ENCODE measurements at regions not wholly inside any gene's neighbourhood (a gene's known extent, or its start where the extent isn't known, plus 50 kb on each side); places are given as distances from the start of the nearest gene placed in this dataset.

DNA sequence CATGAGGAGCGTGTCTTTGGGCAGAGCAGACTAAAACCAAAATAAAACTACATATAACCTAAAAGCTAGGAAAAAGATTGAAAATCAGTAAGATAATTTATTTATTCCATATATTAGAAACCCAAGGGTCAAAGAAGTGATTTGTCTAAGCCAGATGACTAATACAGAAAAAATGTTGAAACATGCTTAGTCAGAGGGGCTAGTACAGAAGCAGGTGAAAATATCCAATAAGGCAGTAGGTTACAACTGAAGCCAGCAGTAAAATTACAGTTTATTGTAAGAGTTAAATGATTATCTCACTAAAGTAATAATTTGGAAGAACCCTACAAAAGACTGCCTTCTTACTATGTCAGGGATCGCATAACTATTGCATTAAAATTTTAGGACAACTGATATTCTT, 1190.9 kb upstream of the PRMT6 start:
- TF ChIP-seq POLR2A (IDR thresholded peaks at IDR 0.05; ENCODE audit: low read depth, low read length) (no peak), POLR2AphosphoS5 (IDR thresholded peaks at IDR 0.05; ENCODE audit: low read depth, low read length) (no peak), TAF1 (IDR thresholded peaks at IDR 0.05; ENCODE audit: borderline replicate concordance, low read depth, low read length) (no peak)
- FAIRE-seq (no peak), DNase-seq (ENCODE audit: insufficient read length) (no peak)

DNA sequence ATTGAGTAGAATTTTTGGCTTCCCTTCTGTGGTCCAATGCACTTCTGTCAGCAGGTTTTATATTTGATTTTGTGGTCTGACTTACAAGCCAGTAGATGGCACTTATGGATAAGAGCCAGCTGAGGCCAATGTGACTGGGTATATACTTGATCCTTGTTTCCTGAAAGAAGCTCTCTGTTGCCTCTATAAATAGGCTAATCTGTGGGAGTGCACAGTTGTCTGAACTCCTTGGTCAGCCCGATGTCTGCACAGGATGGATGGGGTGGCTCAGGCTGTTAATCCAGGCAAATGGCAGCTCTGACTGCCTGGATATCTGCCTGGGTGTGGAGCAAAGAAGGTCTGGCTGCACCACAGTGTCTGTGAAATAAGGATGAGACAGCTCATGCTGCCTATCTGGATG, 1183.7 kb upstream of the PRMT6 start:
- no peak for TF ChIP-seq POLR2AphosphoS5 (IDR thresholded peaks at IDR 0.05; ENCODE audit: low read depth, low read length)
- no peak for TF ChIP-seq POLR2A (IDR thresholded peaks at IDR 0.05; ENCODE audit: low read depth, low read length)
- no peak for TF ChIP-seq TAF1 (IDR thresholded peaks at IDR 0.05; ENCODE audit: borderline replicate concordance, low read depth, low read length)
- no peak for FAIRE-seq
- DNase-seq (ENCODE audit: insufficient read length) = no peak

GRCh38 chr1:105874621-105875020, 1181.9 kb upstream of the PRMT6 start:
- DNase-seq (ENCODE audit: insufficient read length) = no peak
- TF ChIP-seq POLR2A (IDR thresholded peaks at IDR 0.05; ENCODE audit: low read depth, low read length) (no peak), TAF1 (IDR thresholded peaks at IDR 0.05; ENCODE audit: borderline replicate concordance, low read depth, low read length) (no peak), POLR2AphosphoS5 (IDR thresholded peaks at IDR 0.05; ENCODE audit: low read depth, low read length) (no peak)
- FAIRE-seq = no peak

DNA sequence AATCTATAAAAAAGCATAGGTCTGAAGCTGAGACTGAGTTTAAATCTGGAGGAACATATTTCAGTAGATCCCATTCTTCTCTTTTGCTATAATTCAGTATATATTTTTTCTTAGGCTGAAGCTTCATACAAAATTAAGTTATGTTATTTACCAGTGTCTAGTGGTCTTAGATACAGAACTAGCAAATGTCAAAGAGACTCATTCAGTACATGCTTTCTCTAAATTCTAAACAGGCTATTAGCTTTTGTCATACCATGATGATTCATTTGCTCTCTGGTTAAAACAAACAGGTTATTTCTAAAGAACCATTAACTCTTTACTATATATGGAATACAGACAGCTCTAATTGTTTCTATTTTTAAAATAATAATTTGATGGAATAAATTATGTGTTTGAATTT, 1170.2 kb upstream of the PRMT6 start:
- DNase-seq (ENCODE audit: insufficient read length) (no peak), FAIRE-seq (no peak)
- TF ChIP-seq POLR2AphosphoS5 (IDR thresholded peaks at IDR 0.05; ENCODE audit: low read depth, low read length) (no peak), TAF1 (IDR thresholded peaks at IDR 0.05; ENCODE audit: borderline replicate concordance, low read depth, low read length) (no peak), POLR2A (IDR thresholded peaks at IDR 0.05; ENCODE audit: low read depth, low read length) (no peak)

- FAIRE-seq = no peak
- no peak for TF ChIP-seq TAF1 (IDR thresholded peaks at IDR 0.05; ENCODE audit: borderline replicate concordance, low read depth, low read length)
- TF ChIP-seq POLR2A (IDR thresholded peaks at IDR 0.05; ENCODE audit: low read depth, low read length) = no peak
- no peak for TF ChIP-seq POLR2AphosphoS5 (IDR thresholded peaks at IDR 0.05; ENCODE audit: low read depth, low read length)
- no peak for DNase-seq (ENCODE audit: insufficient read length)
Measured at GRCh38 chr1:105891308-105891707, 1165.2 kb upstream of the PRMT6 start.

GRCh38 chr1:105894006-105894405, 1162.5 kb upstream of the PRMT6 start:
- TF ChIP-seq POLR2A (IDR thresholded peaks at IDR 0.05; ENCODE audit: low read depth, low read length) (no peak), POLR2AphosphoS5 (IDR thresholded peaks at IDR 0.05; ENCODE audit: low read depth, low read length) (no peak), TAF1 (IDR thresholded peaks at IDR 0.05; ENCODE audit: borderline replicate concordance, low read depth, low read length) (no peak)
- FAIRE-seq (no peak), DNase-seq (ENCODE audit: insufficient read length) (no peak)

DNA sequence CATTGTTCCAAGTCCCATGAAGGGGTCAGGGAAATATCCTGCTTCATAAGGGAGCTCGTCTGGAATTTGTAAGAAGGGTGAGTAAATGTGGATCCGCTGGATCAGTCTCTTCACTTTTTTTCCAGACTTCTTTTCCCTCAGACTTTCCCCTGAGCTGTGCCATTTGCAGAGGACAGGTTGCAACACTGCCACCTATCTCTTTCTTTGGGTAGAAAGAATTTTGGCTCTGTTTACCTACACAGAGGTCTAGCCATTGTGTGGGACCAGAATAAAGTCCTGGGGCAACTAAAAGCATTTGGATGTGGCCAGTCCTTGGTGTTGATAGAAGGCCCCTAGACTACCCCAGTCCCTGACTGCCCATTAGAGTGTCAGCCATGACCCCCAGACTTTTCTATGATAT, 1146.7 kb upstream of the PRMT6 start:
- no peak for FAIRE-seq
- no peak for DNase-seq (ENCODE audit: insufficient read length)
- TF ChIP-seq TAF1 (IDR thresholded peaks at IDR 0.05; ENCODE audit: borderline replicate concordance, low read depth, low read length) (no peak), POLR2A (IDR thresholded peaks at IDR 0.05; ENCODE audit: low read depth, low read length) (no peak), POLR2AphosphoS5 (IDR thresholded peaks at IDR 0.05; ENCODE audit: low read depth, low read length) (no peak)

DNA sequence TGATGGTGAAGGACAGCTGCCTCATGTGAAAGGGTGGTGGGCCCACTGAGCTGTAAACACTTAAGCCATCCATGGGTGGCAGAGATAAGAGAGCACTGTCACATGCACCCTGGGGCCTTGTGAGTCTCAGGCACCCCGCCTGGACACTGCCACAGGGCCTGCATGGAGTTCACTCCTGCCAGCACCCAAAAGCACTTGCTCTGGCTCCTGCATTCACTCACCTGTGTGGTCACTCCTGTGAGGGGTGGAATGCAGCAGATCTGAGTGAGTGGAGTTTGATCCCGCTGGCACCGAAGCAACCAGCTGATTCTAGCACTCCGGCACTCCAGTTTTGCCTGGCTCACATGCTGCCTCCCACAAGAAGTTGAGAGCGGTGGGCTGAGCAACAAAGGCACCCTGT, 1142.1 kb upstream of the PRMT6 start:
- no peak for FAIRE-seq
- TF ChIP-seq POLR2AphosphoS5 (IDR thresholded peaks at IDR 0.05; ENCODE audit: low read depth, low read length) = no peak
- TF ChIP-seq POLR2A (IDR thresholded peaks at IDR 0.05; ENCODE audit: low read depth, low read length) = no peak
- no peak for TF ChIP-seq TAF1 (IDR thresholded peaks at IDR 0.05; ENCODE audit: borderline replicate concordance, low read depth, low read length)
- no peak for DNase-seq (ENCODE audit: insufficient read length)

GRCh38 chr1:105934806-105935205, 1121.7 kb upstream of the PRMT6 start:
- no peak for FAIRE-seq
- DNase-seq (ENCODE audit: insufficient read length) = no peak
- TF ChIP-seq POLR2A (IDR thresholded peaks at IDR 0.05; ENCODE audit: low read depth, low read length) = no peak
- TF ChIP-seq TAF1 (IDR thresholded peaks at IDR 0.05; ENCODE audit: borderline replicate concordance, low read depth, low read length) = no peak
- no peak for TF ChIP-seq POLR2AphosphoS5 (IDR thresholded peaks at IDR 0.05; ENCODE audit: low read depth, low read length)

GRCh38 chr1:105964879-105965278, 1091.6 kb upstream of the PRMT6 start:
- FAIRE-seq (no peak), DNase-seq (ENCODE audit: insufficient read length) (no peak)
- TF ChIP-seq TAF1 (IDR thresholded peaks at IDR 0.05; ENCODE audit: borderline replicate concordance, low read depth, low read length) (no peak), POLR2AphosphoS5 (IDR thresholded peaks at IDR 0.05; ENCODE audit: low read depth, low read length) (no peak), POLR2A (IDR thresholded peaks at IDR 0.05; ENCODE audit: low read depth, low read length) (no peak)

DNA sequence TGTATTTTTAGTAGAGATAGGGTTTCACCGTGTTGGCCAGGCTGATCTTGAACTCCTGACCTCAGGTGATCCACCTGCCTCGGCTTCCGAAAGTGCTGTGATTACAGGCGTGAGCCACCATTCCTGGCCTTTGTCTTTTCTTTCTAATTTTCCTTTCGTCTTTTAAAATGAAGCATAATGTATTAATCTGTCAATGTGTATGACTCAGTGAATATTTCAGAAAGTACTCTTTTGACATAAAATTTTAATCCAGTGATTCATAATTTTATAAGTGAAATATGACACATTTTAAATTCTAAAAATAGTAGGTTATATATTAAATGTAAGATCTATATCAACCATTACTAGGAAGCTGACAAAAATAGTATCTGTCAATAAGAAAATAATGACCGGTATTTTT, 1059.0 kb upstream of the PRMT6 start:
- no peak for FAIRE-seq
- TF ChIP-seq POLR2A (IDR thresholded peaks at IDR 0.05; ENCODE audit: low read depth, low read length) (no peak), POLR2AphosphoS5 (IDR thresholded peaks at IDR 0.05; ENCODE audit: low read depth, low read length) (no peak), TAF1 (IDR thresholded peaks at IDR 0.05; ENCODE audit: borderline replicate concordance, low read depth, low read length) (no peak)

DNA sequence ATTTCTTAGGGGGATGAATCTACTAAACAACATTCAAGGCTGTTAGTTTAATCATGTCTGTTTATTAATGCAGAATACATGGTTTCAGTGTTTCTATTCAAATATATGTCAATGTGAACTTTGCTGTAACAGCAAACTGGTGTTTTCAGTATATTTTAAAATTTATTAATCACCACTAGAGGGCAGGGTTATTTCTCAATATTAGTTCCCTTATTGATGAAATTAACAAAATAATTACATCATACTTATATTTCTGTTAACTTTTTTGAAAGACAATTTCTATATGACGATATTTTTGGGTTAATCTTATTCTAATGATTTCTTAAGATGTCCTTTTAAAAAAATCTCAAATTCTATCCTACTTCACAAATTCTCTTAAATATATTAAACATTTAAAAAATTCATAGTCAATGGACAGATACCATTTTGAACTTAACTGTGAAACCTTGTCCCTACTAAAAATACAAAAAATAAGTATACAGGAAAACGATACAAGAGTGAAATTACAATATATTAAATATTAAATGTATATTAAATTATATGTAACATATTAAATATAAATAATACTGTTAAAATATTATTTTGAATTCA, 1034.1 kb upstream of the PRMT6 start:
- DNase-seq (ENCODE audit: insufficient read length) (no peak), FAIRE-seq (no peak)
- no peak for TF ChIP-seq POLR2AphosphoS5 (IDR thresholded peaks at IDR 0.05; ENCODE audit: low read depth, low read length)
- no peak for TF ChIP-seq TAF1 (IDR thresholded peaks at IDR 0.05; ENCODE audit: borderline replicate concordance, low read depth, low read length)
- no peak for TF ChIP-seq POLR2A (IDR thresholded peaks at IDR 0.05; ENCODE audit: low read depth, low read length)

More for the DNA sequence above, 1059.0 kb upstream of the PRMT6 start:
- no peak for DNase-seq (ENCODE audit: insufficient read length)
